ENCODE measurements at regions not wholly inside any gene's neighbourhood (a gene's known extent, or its start where the extent isn't known, plus 50 kb on each side); places are given as distances from the start of the nearest gene placed in this dataset.
"Not testable (repeated sequence)": the region's sequence is repeated elsewhere in the genome, so short reads cannot be mapped to it uniquely, and the experiment has no call there.

- no peak for DNase-seq (ENCODE audit: low read depth in 2 of 2)
Observed at GRCh38 chr11:34794696-34795095, 121.5 kb downstream of the APIP start.

GRCh38 chr11:34793666-34794065 is 122.5 kb downstream of the APIP start:
- no peak for DNase-seq (ENCODE audit: low read depth in 2 of 2)

GRCh38 chr11:34792814-34793258 is 123.3 kb downstream of the APIP start:
- peak; percentile 11 to 85 for DNase-seq (ENCODE audit: low read depth in 2 of 2)

- DNase-seq (ENCODE audit: low read depth in 2 of 2), result no peak
Observed at GRCh38 chr11:34791780-34792542, 124.2 kb downstream of the APIP start.

- peak in 1 of 2 donors; percentile 41 for DNase-seq (ENCODE audit: low read depth in 2 of 2)
Observed at GRCh38 chr11:34790620-34791019, 125.6 kb downstream of the APIP start.

GRCh38 chr11:34789196-34789834 is 126.9 kb downstream of the APIP start:
- no peak for DNase-seq (ENCODE audit: low read depth in 2 of 2)

GRCh38 chr11:34788642-34789041 is 127.5 kb downstream of the APIP start:
- DNase-seq (ENCODE audit: low read depth in 2 of 2), result no peak

- DNase-seq (ENCODE audit: low read depth in 2 of 2), result no peak
Observed at GRCh38 chr11:34787895-34788294, 128.3 kb downstream of the APIP start.

- no peak for DNase-seq (ENCODE audit: low read depth in 2 of 2)
Observed at GRCh38 chr11:34787348-34787747, 128.8 kb downstream of the APIP start.

- no peak for DNase-seq (ENCODE audit: low read depth in 2 of 2)
Observed at GRCh38 chr11:34784318-34784841, 131.8 kb downstream of the APIP start.

GRCh38 chr11:34783816-34784317 is 132.3 kb downstream of the APIP start:
- DNase-seq (ENCODE audit: low read depth in 2 of 2), result no peak

- not testable (repeated sequence) for DNase-seq (ENCODE audit: low read depth in 2 of 2)
Observed at GRCh38 chr11:34781826-34782225, 134.4 kb downstream of the APIP start.

GRCh38 chr11:34775417-34775888 is 140.7 kb downstream of the APIP start:
- no peak for DNase-seq (ENCODE audit: low read depth in 2 of 2)

- DNase-seq (ENCODE audit: low read depth in 2 of 2), result no peak
Observed at GRCh38 chr11:34774604-34775003, 141.6 kb downstream of the APIP start.

- DNase-seq (ENCODE audit: low read depth in 2 of 2), result no peak
Observed at GRCh38 chr11:34773826-34774225, 142.4 kb downstream of the APIP start.

GRCh38 chr11:34773211-34773610 is 143.0 kb downstream of the APIP start:
- no peak for DNase-seq (ENCODE audit: low read depth in 2 of 2)

GRCh38 chr11:34770111-34770510 is 146.1 kb downstream of the APIP start:
- no peak for DNase-seq (ENCODE audit: low read depth in 2 of 2)

- no peak for DNase-seq (ENCODE audit: low read depth in 2 of 2)
Observed at GRCh38 chr11:34769224-34769623, 147.0 kb downstream of the APIP start.

- DNase-seq (ENCODE audit: low read depth in 2 of 2), result not testable (repeated sequence)
Observed at GRCh38 chr11:34762625-34763024, 141.7 kb downstream of the EHF start.

GRCh38 chr11:34758262-34758661 is 137.4 kb downstream of the EHF start:
- no peak for DNase-seq (ENCODE audit: low read depth in 2 of 2)

GRCh38 chr11:34757026-34757451 is 136.1 kb downstream of the EHF start:
- no peak for DNase-seq (ENCODE audit: low read depth in 2 of 2)

GRCh38 chr11:34756591-34756990 is 135.7 kb downstream of the EHF start:
- no peak for DNase-seq (ENCODE audit: low read depth in 2 of 2)

Measured in dermis microvascular lymphatic vessel endothelial cell (primary cell).